Smooth muscle cell (in vitro differentiated cells): ENCODE measurements at regions not wholly inside any gene's neighbourhood (a gene's known extent, or its start where the extent isn't known, plus 50 kb on each side); places are given as distances from the start of the nearest gene placed in this dataset.
A peak's percentile ranks its signal among the peaks of the same experiment; 100 is the strongest.

ENCODE experiments used
- DNase-seq: peaks from one replicate; lab custom pipeline; 2025; ENCODE audit not compliant: unreplicated experiment; lab: John Stamatoyannopoulos, UW
- H2AFZ ChIP-seq: fragments of 200-600 bp; sonication (generic); 2 replicates; pipeline ENCODE4 v1.6.0; 2016; ENCODE audit warnings: antibody characterized with exemption, low read depth, mild to moderate bottlenecking
- H3F3A ChIP-seq: fragments of 200-600 bp; sonication (generic); 2 replicates; pipeline ENCODE4 v1.6.0; 2017; ENCODE audit warnings: antibody characterized with exemption, low read depth
- H3K27ac ChIP-seq: fragments of 200-600 bp; sonication (generic); 2 replicates; pipeline ENCODE4 v1.5.1; 2016; ENCODE audit warnings: low read depth, mild to moderate bottlenecking
- H3K27me3 ChIP-seq: fragments of 200-600 bp; sonication (generic); 2 replicates; pipeline ENCODE4 v1.6.1; 2016; ENCODE audit warnings: low read depth, mild to moderate bottlenecking
- H3K36me3 ChIP-seq: fragments of 200-600 bp; sonication (generic); 2 replicates; pipeline ENCODE4 v1.5.1; 2016; ENCODE audit warnings: low read depth
- H3K4me1 ChIP-seq: fragments of 200-600 bp; sonication (generic); 2 replicates; pipeline ENCODE4 v1.5.1; 2016; ENCODE audit warnings: low read depth
- H3K4me2 ChIP-seq: fragments of 200-600 bp; sonication (generic); 2 replicates; pipeline ENCODE4 v1.6.0; 2016; ENCODE audit warnings: mild to moderate bottlenecking
- H3K4me3 ChIP-seq: fragments of 200-600 bp; sonication (generic); 2 replicates; pipeline ENCODE4 v1.5.1; 2016; ENCODE audit warnings: mild to moderate bottlenecking
- H3K79me2 ChIP-seq: fragments of 200-600 bp; sonication (generic); 2 replicates; pipeline ENCODE4 v1.6.0; 2016; ENCODE audit warnings: low read depth, mild to moderate bottlenecking
- H3K9ac ChIP-seq: fragments of 200-600 bp; sonication (generic); 2 replicates; pipeline ENCODE4 v1.6.0; 2016; ENCODE audit warnings: low read depth
- H3K9me3 ChIP-seq: fragments of 200-600 bp; sonication (generic); replicated peaks from 2 replicates; pipeline ENCODE4 v1.5.1; 2016; ENCODE audit warnings: low read depth
- H4K20me1 ChIP-seq: fragments of 200-600 bp; sonication (generic); 2 replicates; pipeline ENCODE4 v1.6.0; 2016; ENCODE audit warnings: low read depth
- CTCF ChIP-seq: fragments of 200-600 bp; sonication (generic); IDR thresholded peaks from 2 replicates; pipeline ENCODE4 v1.5.1; 2017; ENCODE audit warnings: borderline replicate concordance, mild to moderate bottlenecking, antibody characterized with exemption; ENCODE audit not compliant: insufficient read depth, poor library complexity, severe bottlenecking
- WGBS: methylation state at CpG from one replicate; pipeline ENCODE4 v1.1.7; 2016; ENCODE audit warnings: low lambda C conversion rate; 5-methylcytosine and 5-hydroxymethylcytosine counted together

DNA sequence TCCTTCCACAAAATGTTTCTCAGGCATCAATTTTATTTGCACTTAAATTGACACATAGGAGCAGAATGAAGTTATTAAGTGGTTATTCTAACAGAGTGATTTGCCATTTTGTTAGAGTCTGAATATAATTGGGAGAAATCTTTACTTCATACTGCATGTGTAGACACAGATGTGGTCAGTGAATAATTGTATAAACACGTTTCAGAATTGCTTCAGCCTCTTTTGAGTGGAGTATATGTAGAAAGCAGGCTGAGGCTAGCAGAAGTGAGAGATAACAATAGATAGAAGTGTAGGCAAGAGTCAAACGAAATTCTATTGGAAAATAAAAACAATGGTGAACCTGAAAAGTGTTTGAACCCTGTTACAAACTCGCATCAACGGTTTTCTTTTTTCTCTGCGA is 270.7 kb downstream of the TMEM167A start:
- H3K36me3 ChIP-seq = no peaks in the 10 kb centered on the region
- DNase-seq = no peak
- no peak overlapping the region for H3K9ac ChIP-seq
- no peaks in the 10 kb centered on the region for H3K4me1 ChIP-seq
- no peaks in the 10 kb centered on the region for H4K20me1 ChIP-seq
- H3K4me3 ChIP-seq = no peak overlapping the region
- 77% methylated on average over 5 of the region's 5 CpGs for WGBS
- H3K4me2 ChIP-seq = peak overlapping the region; percentile 8
- no peaks in the 10 kb centered on the region for H3K27me3 ChIP-seq
- peak overlapping the region; percentile 38 for H3K27ac ChIP-seq
- no peaks in the 10 kb centered on the region for H3K9me3 ChIP-seq
- peak overlapping the region; percentile 22 for H2AFZ ChIP-seq
- TF ChIP-seq CTCF = no peak
- H3K79me2 ChIP-seq = no peaks in the 10 kb centered on the region
- no peaks in the 10 kb centered on the region for H3F3A ChIP-seq

DNA sequence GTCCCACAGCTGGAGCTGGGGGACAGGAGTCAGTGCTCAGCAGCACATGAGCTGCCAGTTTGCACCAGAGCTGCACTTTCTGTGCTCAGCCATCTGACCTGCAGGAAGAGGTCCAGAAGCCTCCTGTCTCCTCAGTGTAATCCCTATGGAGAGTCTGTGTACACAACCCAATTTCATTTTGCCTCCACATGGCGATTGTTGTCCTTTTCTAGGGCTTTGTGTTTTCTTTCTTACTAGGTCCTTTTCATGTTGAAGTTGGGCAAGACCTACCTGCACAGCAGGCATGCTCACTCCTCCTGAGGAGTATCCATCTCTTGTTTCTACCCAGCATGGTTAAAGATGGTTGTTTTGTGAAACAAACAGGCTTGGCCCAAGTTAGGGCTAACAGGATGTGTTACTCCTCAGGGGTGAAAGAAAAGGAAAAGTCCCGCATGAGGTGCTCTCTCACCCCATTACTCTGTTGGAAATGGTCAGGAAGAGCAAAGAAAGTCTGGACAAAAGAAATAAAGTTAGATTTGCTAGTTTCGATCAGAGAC is 273.0 kb downstream of the TMEM167A start:
- Histone ChIP-seq H3F3A (no peaks in the 10 kb centered on the region), H3K27ac (no peak overlapping the region), H4K20me1 (no peaks in the 10 kb centered on the region), H3K79me2 (no peaks in the 10 kb centered on the region), H2AFZ (no peak overlapping the region), H3K27me3 (no peaks in the 10 kb centered on the region), H3K36me3 (no peaks in the 10 kb centered on the region), H3K4me2 (no peak overlapping the region), H3K9me3 (no peaks in the 10 kb centered on the region), H3K4me3 (no peak overlapping the region), H3K9ac (no peak overlapping the region), H3K4me1 (peaks cover 3% of the 10 kb centered on the region)
- 91% methylated on average over 3 of the region's 3 CpGs for WGBS
- DNase-seq = no peak
- no peak for TF ChIP-seq CTCF

GRCh38 chr5:82802954-82803353 is 274.2 kb downstream of the TMEM167A start:
- Histone ChIP-seq H3K9me3 (no peaks in the 10 kb centered on the region), H3K27ac (no peak overlapping the region), H3K4me3 (no peak overlapping the region), H3K4me1 (peaks cover 14% of the 10 kb centered on the region), H3K4me2 (no peak overlapping the region), H2AFZ (no peak overlapping the region), H3K36me3 (no peaks in the 10 kb centered on the region), H3K27me3 (no peaks in the 10 kb centered on the region), H3K9ac (no peak overlapping the region), H3F3A (no peaks in the 10 kb centered on the region), H4K20me1 (no peaks in the 10 kb centered on the region), H3K79me2 (no peaks in the 10 kb centered on the region)
- DNase-seq = no peak
- WGBS = 80% methylated on average over 3 of the region's 3 CpGs
- no peak for TF ChIP-seq CTCF

GRCh38 chr5:82800826-82801225 is 276.4 kb downstream of the TMEM167A start:
- Histone ChIP-seq H3K4me3 (no peak overlapping the region), H3K79me2 (no peaks in the 10 kb centered on the region), H3K27ac (no peak overlapping the region), H3K36me3 (no peaks in the 10 kb centered on the region), H3K4me1 (peaks cover 23% of the 10 kb centered on the region), H3K4me2 (no peak overlapping the region), H3K9ac (no peak overlapping the region), H3K27me3 (no peaks in the 10 kb centered on the region), H4K20me1 (no peaks in the 10 kb centered on the region), H3K9me3 (no peaks in the 10 kb centered on the region), H2AFZ (no peak overlapping the region), H3F3A (no peaks in the 10 kb centered on the region)
- WGBS = 89% methylated on average over 1 of the region's 1 CpG
- no peak for TF ChIP-seq CTCF
- DNase-seq = no peak
